Suprapubic skin (tissue), 4 donors: ENCODE measurements at regions not wholly inside any gene's neighbourhood (a gene's known extent, or its start where the extent isn't known, plus 50 kb on each side); places are given as distances from the start of the nearest gene placed in this dataset.

Source experiments
- EP300 ChIP-seq: sonication (generic); formaldehyde crosslinking; IDR thresholded peaks from one replicate; pipeline ENCODE4 v1.6.1; 2017; ENCODE audit warnings: antibody characterized with exemption
- POLR2A ChIP-seq, 2 donors: fragments of 450-650 bp; IDR thresholded peaks; one replicate each; pipeline ENCODE4 v1.6.1; 2017; ENCODE audit warnings: antibody characterized with exemption in 2 of 2, mild to moderate bottlenecking in 2 of 2, moderate library complexity in 2 of 2
- POLR2AphosphoS5 ChIP-seq, 3 donors: sonication (generic); formaldehyde crosslinking; IDR thresholded peaks; one replicate each; pipeline ENCODE4 v1.6.1; 2017; ENCODE audit warnings: antibody characterized with exemption in 3 of 3
- TF ChIP-seq, protein P1 (sequence below), 2 donors: fragments of 200-600 bp in 1 of 2; fragments of 450-650 bp in 1 of 2; sonication (generic) in 1 of 2; IDR thresholded peaks; one replicate each; pipeline ENCODE4 v1.5.1; 2016 to 2019; ENCODE audit warnings: antibody characterized with exemption in 2 of 2, mild to moderate bottlenecking in 1 of 2, moderate library complexity in 1 of 2

GRCh38 chr12:58728397-58728796 lies 191.9 kb downstream of the LRIG3 start:
- TF ChIP-seq POLR2AphosphoS5 (IDR thresholded peaks at IDR 0.05) (no peak), EP300 (no peak), POLR2A (IDR thresholded peaks at IDR 0.05) (no peak)
- TF ChIP-seq, protein P1, sequence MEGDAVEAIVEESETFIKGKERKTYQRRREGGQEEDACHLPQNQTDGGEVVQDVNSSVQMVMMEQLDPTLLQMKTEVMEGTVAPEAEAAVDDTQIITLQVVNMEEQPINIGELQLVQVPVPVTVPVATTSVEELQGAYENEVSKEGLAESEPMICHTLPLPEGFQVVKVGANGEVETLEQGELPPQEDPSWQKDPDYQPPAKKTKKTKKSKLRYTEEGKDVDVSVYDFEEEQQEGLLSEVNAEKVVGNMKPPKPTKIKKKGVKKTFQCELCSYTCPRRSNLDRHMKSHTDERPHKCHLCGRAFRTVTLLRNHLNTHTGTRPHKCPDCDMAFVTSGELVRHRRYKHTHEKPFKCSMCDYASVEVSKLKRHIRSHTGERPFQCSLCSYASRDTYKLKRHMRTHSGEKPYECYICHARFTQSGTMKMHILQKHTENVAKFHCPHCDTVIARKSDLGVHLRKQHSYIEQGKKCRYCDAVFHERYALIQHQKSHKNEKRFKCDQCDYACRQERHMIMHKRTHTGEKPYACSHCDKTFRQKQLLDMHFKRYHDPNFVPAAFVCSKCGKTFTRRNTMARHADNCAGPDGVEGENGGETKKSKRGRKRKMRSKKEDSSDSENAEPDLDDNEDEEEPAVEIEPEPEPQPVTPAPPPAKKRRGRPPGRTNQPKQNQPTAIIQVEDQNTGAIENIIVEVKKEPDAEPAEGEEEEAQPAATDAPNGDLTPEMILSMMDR (IDR thresholded peaks at IDR 0.05): no peak
